ENCODE measurements at regions not wholly inside any gene's neighbourhood (a gene's known extent, or its start where the extent isn't known, plus 50 kb on each side); places are given as distances from the start of the nearest gene placed in this dataset.
A peak's percentile ranks its signal among the peaks of the same experiment; 100 is the strongest.

DNA sequence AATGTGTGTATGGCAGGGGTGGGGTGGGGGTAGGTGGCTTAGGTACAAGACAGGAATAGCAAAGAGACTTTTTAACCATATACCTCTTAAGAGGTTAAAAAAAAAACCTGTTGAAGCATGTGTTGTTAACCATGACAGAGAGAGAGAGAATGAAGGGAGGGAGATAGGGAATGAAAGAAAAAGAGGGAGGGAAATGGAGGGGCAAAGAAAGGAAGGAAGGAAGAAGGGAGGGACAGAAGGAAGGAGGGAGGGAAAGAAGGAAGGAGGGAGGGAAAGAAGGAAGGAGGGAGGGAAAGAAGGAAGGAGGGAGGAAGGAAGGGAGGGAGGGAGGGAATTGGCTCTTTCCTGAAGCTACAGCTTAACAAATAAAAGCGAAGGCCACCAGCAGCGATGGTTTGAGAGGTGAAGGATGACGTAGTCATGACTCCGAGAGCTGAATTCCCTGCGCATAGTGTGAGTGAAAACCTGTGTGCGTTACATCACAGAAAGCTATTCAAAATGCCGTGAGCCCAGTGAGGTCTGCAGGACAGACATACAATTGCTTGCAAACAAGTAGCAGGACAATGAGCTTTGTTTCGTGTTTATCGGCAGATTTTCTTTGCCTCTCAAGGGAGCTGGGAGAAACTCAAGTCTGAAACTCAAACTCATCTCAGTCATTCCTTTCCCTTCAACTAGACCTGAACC is 88.6 kb upstream of the NEDD9 start:
- Histone ChIP-seq H3K4me2 (replicated peaks; ENCODE audit: extremely low read depth, low read length, poor library complexity, severe bottlenecking) (no peak overlapping the region), H3K36me3 (replicated peaks in 1 of 2; ENCODE audit: control insufficient read depth in 1 of 2, insufficient read depth in 2 of 2, low read length in 2 of 2) (peaks cover 0 to 16% of the 10 kb centered on the region in 2 donors), H3K9ac (ENCODE audit: insufficient read depth, low read length, poor library complexity, severe bottlenecking) (no peak overlapping the region), H3K27me3 (ENCODE audit: control insufficient read depth in 2 of 2, insufficient read depth in 2 of 2, low read length in 2 of 2) (no peaks in the 10 kb centered on the region), H3K79me2 (ENCODE audit: insufficient read depth, low read length) (peaks cover 35% of the 10 kb centered on the region), H3K4me3 (replicated peaks in 1 of 3; ENCODE audit: low read depth in 2 of 3, low read length in 3 of 3) (no peak overlapping the region), H3K27ac (ENCODE audit: low read depth in 1 of 2, low read length in 2 of 2) (peak overlapping the region in 1 of 2 donors; percentile 12), H3K4me1 (ENCODE audit: control insufficient read depth in 1 of 2, insufficient read depth in 2 of 2, low read length in 2 of 2) (peaks cover 50 to 51% of the 10 kb centered on the region in 2 donors), H2AFZ (ENCODE audit: insufficient read depth, low read depth, low read length, poor library complexity, severe bottlenecking) (no peak overlapping the region), H3K9me3 (replicated peaks in 1 of 2; ENCODE audit: control insufficient read depth in 1 of 2, insufficient read depth in 1 of 2, low read length in 2 of 2) (no peaks in the 10 kb centered on the region), H4K20me1 (ENCODE audit: insufficient read depth, low read length) (no peaks in the 10 kb centered on the region)
- Mint-ChIP-seq H3K4me3 (no peak overlapping the region), H3K36me3 (peaks cover 57 to 72% of the 10 kb centered on the region in 2 donors), H3K27me3 (ENCODE audit: low read depth in 3 of 3) (peaks cover 0 to 3% (median 2%) of the 10 kb centered on the region in 3 donors), H3K9me3 (peaks cover 0 to 4% (median 0%) of the 10 kb centered on the region in 7 donors), H3K27ac (peak overlapping the region in 5 of 7 donors; percentile 12 to 99 (median 21)), H3K4me1 (peaks cover 73% of the 10 kb centered on the region)
- 97% methylated on average over 7 of the region's 9 CpGs for WGBS (ENCODE audit: insufficient coverage)
- intact Hi-C loops (cut with micrococcal nuclease): loop anchor here in 1 of 2 donors (5.0 to 10.0 kb wide), 3 partner anchors 91 to 176 kb away; no protein-coding TSS in a partner anchor
- no peak for TF ChIP-seq CTCF (IDR thresholded peaks at IDR 0.05)
- DNase-seq: no peak

- no peaks in the 10 kb centered on the region for H3K9me3 ChIP-seq (replicated peaks in 1 of 2; ENCODE audit: control insufficient read depth in 1 of 2, insufficient read depth in 1 of 2, low read length in 2 of 2)
- intact Hi-C loops (cut with micrococcal nuclease): loop anchor here (5.0 to 10.0 kb wide), 5 partner anchors 38 to 1986 kb away; partner anchors contain the start of gene NEDD9 (in 1 of the 2)
- Mint-ChIP-seq H3K4me3 (no peak overlapping the region), H3K27me3 (ENCODE audit: low read depth in 3 of 3) (peaks cover 0 to 3% (median 2%) of the 10 kb centered on the region in 3 donors), H3K27ac (peak overlapping the region; percentile 91 to 99 (median 98)), H3K36me3 (peaks cover 61 to 66% of the 10 kb centered on the region in 2 donors), H3K4me1 (peaks cover 63% of the 10 kb centered on the region), H3K9me3 (peaks cover 0 to 4% (median 0%) of the 10 kb centered on the region in 7 donors)
- no peak overlapping the region for H2AFZ ChIP-seq (ENCODE audit: insufficient read depth, low read depth, low read length, poor library complexity, severe bottlenecking)
- H3K36me3 ChIP-seq (replicated peaks in 1 of 2; ENCODE audit: control insufficient read depth in 1 of 2, insufficient read depth in 2 of 2, low read length in 2 of 2): peaks cover 0 to 29% of the 10 kb centered on the region in 2 donors
- H3K27ac ChIP-seq (ENCODE audit: low read depth in 1 of 2, low read length in 2 of 2): peak overlapping the region; percentile 54 to 88
- no peak for TF ChIP-seq CTCF (IDR thresholded peaks at IDR 0.05)
- no peak overlapping the region for H3K4me3 ChIP-seq (replicated peaks in 1 of 3; ENCODE audit: low read depth in 2 of 3, low read length in 3 of 3)
- WGBS (ENCODE audit: insufficient coverage): 92% methylated on average over 7 of the region's 9 CpGs
- no peak for DNase-seq
- H3K4me1 ChIP-seq (ENCODE audit: control insufficient read depth in 1 of 2, insufficient read depth in 2 of 2, low read length in 2 of 2): peaks cover 37 to 40% of the 10 kb centered on the region in 2 donors
- no peak overlapping the region for H3K4me2 ChIP-seq (replicated peaks; ENCODE audit: extremely low read depth, low read length, poor library complexity, severe bottlenecking)
- no peaks in the 10 kb centered on the region for H4K20me1 ChIP-seq (ENCODE audit: insufficient read depth, low read length)
- H3K9ac ChIP-seq (ENCODE audit: insufficient read depth, low read length, poor library complexity, severe bottlenecking): no peak overlapping the region
- peaks cover 27% of the 10 kb centered on the region for H3K79me2 ChIP-seq (ENCODE audit: insufficient read depth, low read length)
- no peaks in the 10 kb centered on the region for H3K27me3 ChIP-seq (ENCODE audit: control insufficient read depth in 2 of 2, insufficient read depth in 2 of 2, low read length in 2 of 2)
Observed at GRCh38 chr6:11318835-11319813, 86.7 kb upstream of the NEDD9 start.
